Suprapubic skin (tissue), 4 donors: ENCODE measurements at regions not wholly inside any gene's neighbourhood (a gene's known extent, or its start where the extent isn't known, plus 50 kb on each side); places are given as distances from the start of the nearest gene placed in this dataset.

Experiments
- DNase-seq, 2 donors: peaks; one replicate each; pipeline ENCODE4 v3.0.0-alpha.2; 2019; ENCODE audit warnings: low spot score in 2 of 2
- H3K27ac ChIP-seq: fragments of 200-600 bp; sonication (generic); one replicate; pipeline ENCODE4 v1.5.1; 2019
- H3K27me3 ChIP-seq: fragments of 200-600 bp; sonication (generic); one replicate; pipeline ENCODE4 v1.5.1; 2019
- H3K36me3 ChIP-seq: fragments of 200-600 bp; sonication (generic); one replicate; pipeline ENCODE4 v1.5.1; 2019
- H3K4me1 ChIP-seq: fragments of 200-600 bp; sonication (generic); one replicate; pipeline ENCODE4 v1.5.1; 2019
- H3K4me3 ChIP-seq: fragments of 200-600 bp; sonication (generic); one replicate; pipeline ENCODE4 v1.5.1; 2019; ENCODE audit warnings: mild to moderate bottlenecking
- H3K9me3 ChIP-seq: fragments of 200-600 bp; sonication (generic); one replicate; pipeline ENCODE4 v1.5.1; 2019
- EP300 ChIP-seq: sonication (generic); formaldehyde crosslinking; IDR thresholded peaks from one replicate; pipeline ENCODE4 v1.6.1; 2017; ENCODE audit warnings: antibody characterized with exemption
- POLR2A ChIP-seq, 2 donors: fragments of 450-650 bp; IDR thresholded peaks; one replicate each; pipeline ENCODE4 v1.6.1; 2017; ENCODE audit warnings: antibody characterized with exemption in 2 of 2, mild to moderate bottlenecking in 2 of 2, moderate library complexity in 2 of 2
- POLR2AphosphoS5 ChIP-seq, 3 donors: sonication (generic); formaldehyde crosslinking; IDR thresholded peaks; one replicate each; pipeline ENCODE4 v1.6.1; 2017; ENCODE audit warnings: antibody characterized with exemption in 3 of 3
- WGBS: methylation state at CpG from one replicate; pipeline ENCODE4 v1.1.5; 2018; 5-methylcytosine and 5-hydroxymethylcytosine counted together
- TF ChIP-seq, protein P1 (sequence below), 2 donors: fragments of 200-600 bp in 1 of 2; fragments of 450-650 bp in 1 of 2; sonication (generic) in 1 of 2; IDR thresholded peaks; one replicate each; pipeline ENCODE4 v1.5.1; 2016 to 2019; ENCODE audit warnings: antibody characterized with exemption in 2 of 2, mild to moderate bottlenecking in 1 of 2, moderate library complexity in 1 of 2

- Histone ChIP-seq H3K36me3 (no peaks in the 10 kb centered on the region), H3K4me1 (no peaks in the 10 kb centered on the region), H3K27ac (no peak overlapping the region), H3K27me3 (no peaks in the 10 kb centered on the region), H3K4me3 (no peak overlapping the region), H3K9me3 (no peaks in the 10 kb centered on the region)
- DNase-seq = no peak
- 50% methylated on average over 3 of the region's 3 CpGs for WGBS
- TF ChIP-seq EP300 (no peak), POLR2A (IDR thresholded peaks at IDR 0.05) (no peak), POLR2AphosphoS5 (IDR thresholded peaks at IDR 0.05) (no peak)
- TF ChIP-seq, protein P1, sequence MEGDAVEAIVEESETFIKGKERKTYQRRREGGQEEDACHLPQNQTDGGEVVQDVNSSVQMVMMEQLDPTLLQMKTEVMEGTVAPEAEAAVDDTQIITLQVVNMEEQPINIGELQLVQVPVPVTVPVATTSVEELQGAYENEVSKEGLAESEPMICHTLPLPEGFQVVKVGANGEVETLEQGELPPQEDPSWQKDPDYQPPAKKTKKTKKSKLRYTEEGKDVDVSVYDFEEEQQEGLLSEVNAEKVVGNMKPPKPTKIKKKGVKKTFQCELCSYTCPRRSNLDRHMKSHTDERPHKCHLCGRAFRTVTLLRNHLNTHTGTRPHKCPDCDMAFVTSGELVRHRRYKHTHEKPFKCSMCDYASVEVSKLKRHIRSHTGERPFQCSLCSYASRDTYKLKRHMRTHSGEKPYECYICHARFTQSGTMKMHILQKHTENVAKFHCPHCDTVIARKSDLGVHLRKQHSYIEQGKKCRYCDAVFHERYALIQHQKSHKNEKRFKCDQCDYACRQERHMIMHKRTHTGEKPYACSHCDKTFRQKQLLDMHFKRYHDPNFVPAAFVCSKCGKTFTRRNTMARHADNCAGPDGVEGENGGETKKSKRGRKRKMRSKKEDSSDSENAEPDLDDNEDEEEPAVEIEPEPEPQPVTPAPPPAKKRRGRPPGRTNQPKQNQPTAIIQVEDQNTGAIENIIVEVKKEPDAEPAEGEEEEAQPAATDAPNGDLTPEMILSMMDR (IDR thresholded peaks at IDR 0.05) = no peak
Observed at GRCh38 chr13:110055089-110055488, 251.9 kb downstream of the COL4A1 start.

DNA sequence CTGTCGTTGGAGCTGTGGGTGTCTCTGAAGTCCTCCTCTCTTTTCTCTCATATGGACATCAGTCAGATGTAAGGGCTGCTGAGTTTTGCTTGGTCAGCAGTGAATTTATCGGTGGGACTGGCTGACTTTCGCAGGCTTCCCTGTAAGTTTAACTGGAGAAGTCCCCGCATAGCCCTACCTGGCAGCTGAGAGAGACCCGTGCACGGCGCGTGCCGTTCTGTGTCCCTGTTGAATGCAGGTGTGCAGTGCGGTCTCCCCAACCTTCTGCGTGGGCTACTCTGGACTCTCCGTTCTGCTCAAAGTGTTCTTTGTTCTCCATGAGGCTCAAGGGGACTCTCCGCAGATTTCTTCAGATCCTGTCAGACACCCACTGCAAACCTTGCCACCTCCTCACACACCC is 252.9 kb downstream of the COL4A1 start:
- TF ChIP-seq EP300 (no peak), POLR2A (IDR thresholded peaks at IDR 0.05) (no peak), POLR2AphosphoS5 (IDR thresholded peaks at IDR 0.05) (no peak)
- TF ChIP-seq, protein P1 (IDR thresholded peaks at IDR 0.05) = no peak
- Histone ChIP-seq H3K4me1 (no peaks in the 10 kb centered on the region), H3K36me3 (no peaks in the 10 kb centered on the region), H3K27ac (no peak overlapping the region), H3K9me3 (no peaks in the 10 kb centered on the region), H3K27me3 (no peaks in the 10 kb centered on the region), H3K4me3 (no peak overlapping the region)
- DNase-seq = no peak
- WGBS = 94% methylated on average over 11 of the region's 13 CpGs

DNA sequence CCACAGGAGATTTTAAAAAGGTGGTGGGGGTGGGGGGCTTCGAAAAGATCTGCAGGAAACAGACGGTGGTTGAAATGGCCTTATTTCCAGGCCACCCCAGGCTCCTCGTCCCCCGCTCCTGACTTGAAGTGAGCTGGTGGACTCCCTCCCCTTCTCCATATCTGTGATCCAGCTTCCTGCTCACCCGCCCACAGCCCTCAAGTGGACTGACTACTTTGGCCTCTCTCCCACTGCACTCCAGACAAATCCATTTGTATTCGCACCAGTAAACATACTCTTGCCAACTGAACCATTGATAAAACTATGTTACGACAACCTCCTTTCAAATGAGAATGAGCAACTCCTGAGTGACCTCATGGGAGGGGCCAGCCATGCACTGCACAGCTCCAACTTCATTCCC is 259.5 kb downstream of the COL4A1 start:
- TF ChIP-seq, protein P1 (IDR thresholded peaks at IDR 0.05) = no peak
- TF ChIP-seq POLR2A (IDR thresholded peaks at IDR 0.05) (no peak), EP300 (no peak), POLR2AphosphoS5 (IDR thresholded peaks at IDR 0.05) (no peak)
- no peak overlapping the region for H3K4me3 ChIP-seq
- WGBS = 54% methylated on average over 7 of the region's 7 CpGs
- no peaks in the 10 kb centered on the region for H3K4me1 ChIP-seq
- no peak overlapping the region for H3K27ac ChIP-seq
- no peak for DNase-seq
- no peaks in the 10 kb centered on the region for H3K27me3 ChIP-seq
- no peaks in the 10 kb centered on the region for H3K9me3 ChIP-seq
- no peaks in the 10 kb centered on the region for H3K36me3 ChIP-seq

DNA sequence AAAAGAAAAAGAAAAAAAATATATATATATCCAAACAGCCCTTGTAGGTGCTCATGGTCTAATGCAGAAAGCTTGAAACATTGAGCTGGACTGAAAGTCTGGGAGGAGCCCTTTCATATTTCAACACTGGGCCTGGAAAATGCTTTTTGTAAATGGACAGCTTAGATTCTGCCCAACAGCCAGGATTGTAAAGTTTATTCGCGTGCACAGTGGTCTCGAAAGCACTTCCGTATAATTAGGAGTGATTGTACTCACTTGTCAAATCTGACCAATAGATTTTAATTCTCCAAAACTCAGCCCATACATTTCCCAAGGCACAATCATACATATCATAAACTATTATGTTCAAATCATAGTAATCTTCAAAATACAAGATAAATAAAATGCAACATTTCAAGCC is 260.1 kb downstream of the COL4A1 start:
- no peak overlapping the region for H3K27ac ChIP-seq
- DNase-seq = no peak
- no peaks in the 10 kb centered on the region for H3K27me3 ChIP-seq
- H3K4me1 ChIP-seq = no peaks in the 10 kb centered on the region
- no peak overlapping the region for H3K4me3 ChIP-seq
- H3K36me3 ChIP-seq = no peaks in the 10 kb centered on the region
- WGBS = 91% methylated on average over 4 of the region's 4 CpGs
- H3K9me3 ChIP-seq = no peaks in the 10 kb centered on the region
- TF ChIP-seq POLR2AphosphoS5 (IDR thresholded peaks at IDR 0.05) = no peak
- no peak for TF ChIP-seq POLR2A (IDR thresholded peaks at IDR 0.05)
- no peak for TF ChIP-seq EP300
- TF ChIP-seq, protein P1 (IDR thresholded peaks at IDR 0.05) = no peak

DNA sequence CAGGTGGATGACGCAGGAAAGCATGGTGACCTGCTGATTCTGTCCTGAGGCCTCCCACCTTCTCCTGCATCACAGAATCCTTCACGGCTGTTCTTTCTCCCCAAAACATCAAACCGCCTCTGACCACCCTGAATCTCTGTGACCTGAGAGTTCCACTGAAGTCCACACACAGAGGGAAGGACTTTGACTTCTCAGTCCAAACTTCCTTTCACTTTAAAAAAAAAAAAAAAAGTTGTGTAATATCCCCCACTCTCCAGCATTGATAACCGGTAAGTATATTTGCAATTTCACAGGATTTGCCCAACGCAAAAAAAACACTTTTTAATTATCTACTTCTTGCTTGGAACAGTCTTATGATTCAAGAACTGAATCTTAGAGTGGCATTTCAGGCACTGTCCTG is 259.5 kb upstream of the IRS2 start:
- DNase-seq = no peak
- TF ChIP-seq EP300 (no peak), POLR2AphosphoS5 (IDR thresholded peaks at IDR 0.05) (no peak), POLR2A (IDR thresholded peaks at IDR 0.05) (no peak)
- TF ChIP-seq, protein P1 (IDR thresholded peaks at IDR 0.05) = no peak
- WGBS = 96% methylated on average over 5 of the region's 5 CpGs
- no peaks in the 10 kb centered on the region for H3K27me3 ChIP-seq
- H3K4me1 ChIP-seq = no peaks in the 10 kb centered on the region
- no peak overlapping the region for H3K27ac ChIP-seq
- no peaks in the 10 kb centered on the region for H3K9me3 ChIP-seq
- H3K36me3 ChIP-seq = no peaks in the 10 kb centered on the region
- no peak overlapping the region for H3K4me3 ChIP-seq
